Type B pancreatic cell (in vitro differentiated cells): ENCODE measurements at regions not wholly inside any gene's neighbourhood (a gene's known extent, or its start where the extent isn't known, plus 50 kb on each side); places are given as distances from the start of the nearest gene placed in this dataset.

Source experiments
- DNase-seq: peaks from one replicate; pipeline ENCODE4 v3.0.0; 2021; ENCODE audit warnings: mixed read lengths; ENCODE audit not compliant: unreplicated experiment; ENCODE audit errors: extremely low spot score
- H3K27ac Mint-ChIP-seq: 2 replicates; pipeline ENCODE4 v1.8.0; 2021; ENCODE audit warnings: mild to moderate bottlenecking, mixed read lengths
- H3K27me3 Mint-ChIP-seq: 2 replicates; pipeline ENCODE4 v1.8.0; 2021; ENCODE audit warnings: mixed read lengths
- H3K36me3 Mint-ChIP-seq: 2 replicates; pipeline ENCODE4 v1.8.0; 2021; ENCODE audit warnings: mixed read lengths
- H3K4me1 Mint-ChIP-seq: one replicate; pipeline ENCODE4 v1.8.0; 2021; ENCODE audit warnings: mixed read lengths; ENCODE audit not compliant: unreplicated experiment
- H3K4me3 Mint-ChIP-seq: 2 replicates; pipeline ENCODE4 v1.8.0; 2021; ENCODE audit warnings: mild to moderate bottlenecking, mixed read lengths
- H3K9me3 Mint-ChIP-seq: 2 replicates; pipeline ENCODE4 v1.8.0; 2021; ENCODE audit warnings: mixed read lengths
- TF ChIP-seq, protein P1 (sequence below): fragments of 200-600 bp; sonication (generic); conservative IDR thresholded peaks from 2 replicates; pipeline ENCODE4 v1.5.0; 2021; ENCODE audit warnings: antibody characterized with exemption, mild to moderate bottlenecking

DNA sequence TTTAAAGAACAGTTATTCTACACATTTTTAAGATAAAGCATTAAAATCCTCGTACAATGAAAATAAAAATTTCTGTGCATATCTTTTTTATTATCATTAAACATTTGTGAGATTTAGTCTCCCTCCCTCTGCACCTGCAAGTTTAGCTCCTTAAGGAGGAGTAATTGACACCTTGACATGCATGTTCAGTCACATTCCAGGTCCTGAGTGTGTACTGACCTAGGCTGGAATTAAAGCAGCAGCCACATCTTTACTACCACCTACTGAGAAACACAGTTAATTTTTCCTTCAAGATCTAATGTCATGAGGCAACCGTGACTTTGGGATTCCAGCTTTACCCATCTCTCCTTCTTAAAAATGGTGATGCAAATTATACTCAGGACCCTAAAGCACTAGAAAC, 123.1 kb upstream of the FREM2 start:
- no peak for DNase-seq
- H3K36me3 Mint-ChIP-seq, result no peaks in the 10 kb centered on the region
- H3K4me3 Mint-ChIP-seq, result no peak overlapping the region
- no peaks in the 10 kb centered on the region for H3K27me3 Mint-ChIP-seq
- TF ChIP-seq, protein P1, sequence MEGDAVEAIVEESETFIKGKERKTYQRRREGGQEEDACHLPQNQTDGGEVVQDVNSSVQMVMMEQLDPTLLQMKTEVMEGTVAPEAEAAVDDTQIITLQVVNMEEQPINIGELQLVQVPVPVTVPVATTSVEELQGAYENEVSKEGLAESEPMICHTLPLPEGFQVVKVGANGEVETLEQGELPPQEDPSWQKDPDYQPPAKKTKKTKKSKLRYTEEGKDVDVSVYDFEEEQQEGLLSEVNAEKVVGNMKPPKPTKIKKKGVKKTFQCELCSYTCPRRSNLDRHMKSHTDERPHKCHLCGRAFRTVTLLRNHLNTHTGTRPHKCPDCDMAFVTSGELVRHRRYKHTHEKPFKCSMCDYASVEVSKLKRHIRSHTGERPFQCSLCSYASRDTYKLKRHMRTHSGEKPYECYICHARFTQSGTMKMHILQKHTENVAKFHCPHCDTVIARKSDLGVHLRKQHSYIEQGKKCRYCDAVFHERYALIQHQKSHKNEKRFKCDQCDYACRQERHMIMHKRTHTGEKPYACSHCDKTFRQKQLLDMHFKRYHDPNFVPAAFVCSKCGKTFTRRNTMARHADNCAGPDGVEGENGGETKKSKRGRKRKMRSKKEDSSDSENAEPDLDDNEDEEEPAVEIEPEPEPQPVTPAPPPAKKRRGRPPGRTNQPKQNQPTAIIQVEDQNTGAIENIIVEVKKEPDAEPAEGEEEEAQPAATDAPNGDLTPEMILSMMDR, result no peak
- H3K9me3 Mint-ChIP-seq, result no peaks in the 10 kb centered on the region
- H3K4me1 Mint-ChIP-seq, result peaks cover 10% of the 10 kb centered on the region
- no peak overlapping the region for H3K27ac Mint-ChIP-seq

GRCh38 chr13:38564256-38565150, 122.4 kb upstream of the FREM2 start:
- TF ChIP-seq, protein P1, result no peak
- Mint-ChIP-seq H3K27ac (no peak overlapping the region), H3K36me3 (no peaks in the 10 kb centered on the region), H3K27me3 (no peaks in the 10 kb centered on the region), H3K9me3 (no peaks in the 10 kb centered on the region), H3K4me1 (peaks cover 10% of the 10 kb centered on the region), H3K4me3 (no peak overlapping the region)
- no peak for DNase-seq

DNA sequence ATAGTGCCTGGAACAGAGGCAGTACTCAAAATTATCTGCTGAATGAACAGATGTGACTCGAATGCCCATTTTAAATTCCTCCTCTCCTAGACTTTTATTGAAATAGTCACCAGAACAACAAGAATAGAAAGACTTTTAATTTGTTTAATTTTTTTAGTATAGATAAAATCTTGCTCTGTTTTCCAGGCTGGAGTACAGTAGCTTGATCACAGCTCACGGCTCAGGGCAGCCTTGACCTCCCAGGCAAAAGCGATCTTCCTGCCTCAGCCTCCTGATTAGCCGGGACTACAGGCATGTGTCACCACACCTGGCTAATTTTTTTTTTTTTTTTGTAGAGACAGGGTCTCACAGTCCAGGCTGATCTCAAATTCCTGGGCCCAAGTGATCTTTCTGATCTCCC, 120.9 kb upstream of the FREM2 start:
- Mint-ChIP-seq H3K27me3 (no peaks in the 10 kb centered on the region), H3K36me3 (no peaks in the 10 kb centered on the region), H3K27ac (no peak overlapping the region), H3K9me3 (peaks cover 12% of the 10 kb centered on the region), H3K4me3 (no peak overlapping the region), H3K4me1 (peaks cover 10% of the 10 kb centered on the region)
- TF ChIP-seq, protein P1, result no peak
- DNase-seq, result no peak

DNA sequence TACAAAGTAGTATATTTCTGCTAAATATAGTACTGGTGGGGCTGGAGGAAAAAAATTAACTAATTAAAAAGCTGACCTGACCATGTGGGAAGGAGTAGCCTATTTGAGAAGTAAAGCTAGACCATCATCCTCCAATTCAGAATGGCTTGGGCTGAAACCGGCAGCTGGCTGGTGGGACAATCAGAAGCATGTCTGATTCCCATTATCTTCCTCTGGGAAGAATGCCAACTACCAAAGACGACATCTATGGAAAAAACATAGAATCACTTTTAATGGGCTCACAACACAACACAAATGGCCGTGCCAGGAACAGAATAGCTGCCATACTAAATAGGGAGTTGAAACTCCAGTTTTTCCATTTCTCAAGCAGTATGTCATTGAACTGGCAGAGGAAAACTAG, 120.4 kb upstream of the FREM2 start:
- H3K36me3 Mint-ChIP-seq, result no peaks in the 10 kb centered on the region
- H3K4me3 Mint-ChIP-seq, result no peak overlapping the region
- H3K27ac Mint-ChIP-seq, result no peak overlapping the region
- H3K9me3 Mint-ChIP-seq, result peaks cover 12% of the 10 kb centered on the region
- DNase-seq, result no peak
- peaks cover 10% of the 10 kb centered on the region for H3K4me1 Mint-ChIP-seq
- TF ChIP-seq, protein P1, result no peak
- no peaks in the 10 kb centered on the region for H3K27me3 Mint-ChIP-seq

- Mint-ChIP-seq H3K4me1 (no peaks in the 10 kb centered on the region), H3K9me3 (peaks cover 18% of the 10 kb centered on the region), H3K27me3 (no peaks in the 10 kb centered on the region), H3K36me3 (no peaks in the 10 kb centered on the region), H3K4me3 (no peak overlapping the region), H3K27ac (no peak overlapping the region)
- no peak for DNase-seq
- TF ChIP-seq, protein P1, result no peak
Observed at GRCh38 chr13:38570706-38571105, 116.2 kb upstream of the FREM2 start.
